ENCODE measurements at regions not wholly inside any gene's neighbourhood (a gene's known extent, or its start where the extent isn't known, plus 50 kb on each side); places are given as distances from the start of the nearest gene placed in this dataset.

GRCh38 chr16:88281858-88282563 is 100.7 kb upstream of the ZNF469 start:
- TF ChIP-seq POLR2AphosphoS5 (IDR thresholded peaks at IDR 0.05): no peak
- TF ChIP-seq CTCF (IDR thresholded peaks at IDR 0.05): no peak
